ENCODE measurements at regions not wholly inside any gene's neighbourhood (a gene's known extent, or its start where the extent isn't known, plus 50 kb on each side); places are given as distances from the start of the nearest gene placed in this dataset.

GRCh38 chr11:92644595-92645445 is 324.6 kb upstream of the MTNR1B start:
- TF ChIP-seq CTCF (IDR thresholded peaks at IDR 0.05) (no peak), POLR2AphosphoS5 (IDR thresholded peaks at IDR 0.05) (no peak), POLR2A (IDR thresholded peaks at IDR 0.05) (no peak), EP300 (IDR thresholded peaks at IDR 0.05) (no peak)

All from stomach (tissue), 4 donors.